ENCODE measurements at regions not wholly inside any gene's neighbourhood (a gene's known extent, or its start where the extent isn't known, plus 50 kb on each side); places are given as distances from the start of the nearest gene placed in this dataset.

DNA sequence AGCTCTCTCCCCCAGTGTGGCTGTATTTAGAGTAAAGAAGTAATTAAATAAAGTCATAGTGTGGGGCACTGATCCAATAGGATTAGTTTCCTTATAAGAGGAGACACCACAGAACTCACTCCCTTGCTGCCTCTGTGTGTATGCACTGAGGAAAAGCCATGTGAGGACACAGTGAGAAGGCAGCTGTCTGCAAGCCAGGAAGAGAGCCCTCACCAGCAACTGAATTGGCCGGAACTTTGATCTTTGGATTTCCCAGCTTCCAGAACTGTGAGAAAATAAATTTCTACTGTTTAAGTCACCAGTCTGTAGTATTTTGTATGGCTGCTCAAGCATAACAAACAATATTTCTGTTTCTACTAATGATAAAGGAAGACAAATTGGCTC, 368.7 kb upstream of the PRICKLE1 start:
- TF ChIP-seq, protein P1, sequence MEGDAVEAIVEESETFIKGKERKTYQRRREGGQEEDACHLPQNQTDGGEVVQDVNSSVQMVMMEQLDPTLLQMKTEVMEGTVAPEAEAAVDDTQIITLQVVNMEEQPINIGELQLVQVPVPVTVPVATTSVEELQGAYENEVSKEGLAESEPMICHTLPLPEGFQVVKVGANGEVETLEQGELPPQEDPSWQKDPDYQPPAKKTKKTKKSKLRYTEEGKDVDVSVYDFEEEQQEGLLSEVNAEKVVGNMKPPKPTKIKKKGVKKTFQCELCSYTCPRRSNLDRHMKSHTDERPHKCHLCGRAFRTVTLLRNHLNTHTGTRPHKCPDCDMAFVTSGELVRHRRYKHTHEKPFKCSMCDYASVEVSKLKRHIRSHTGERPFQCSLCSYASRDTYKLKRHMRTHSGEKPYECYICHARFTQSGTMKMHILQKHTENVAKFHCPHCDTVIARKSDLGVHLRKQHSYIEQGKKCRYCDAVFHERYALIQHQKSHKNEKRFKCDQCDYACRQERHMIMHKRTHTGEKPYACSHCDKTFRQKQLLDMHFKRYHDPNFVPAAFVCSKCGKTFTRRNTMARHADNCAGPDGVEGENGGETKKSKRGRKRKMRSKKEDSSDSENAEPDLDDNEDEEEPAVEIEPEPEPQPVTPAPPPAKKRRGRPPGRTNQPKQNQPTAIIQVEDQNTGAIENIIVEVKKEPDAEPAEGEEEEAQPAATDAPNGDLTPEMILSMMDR (IDR thresholded peaks at IDR 0.05), result no peak
- DNase-seq (ENCODE audit: low spot score), result no peak
- H3K27ac ChIP-seq, result no peak overlapping the region

GRCh38 chr12:42957561-42958290, 368.2 kb upstream of the PRICKLE1 start:
- Histone ChIP-seq H3K36me3 (no peaks in the 10 kb centered on the region), H3K27ac (no peak overlapping the region), H3K4me1 (no peaks in the 10 kb centered on the region), H3K4me3 (no peak overlapping the region), H3K9me3 (no peaks in the 10 kb centered on the region), H3K27me3 (no peaks in the 10 kb centered on the region)
- no peak for DNase-seq (ENCODE audit: low spot score)
- TF ChIP-seq, protein P1 (IDR thresholded peaks at IDR 0.05), result no peak

More for the DNA sequence above, 368.7 kb upstream of the PRICKLE1 start:
- Histone ChIP-seq H3K4me1 (no peaks in the 10 kb centered on the region), H3K4me3 (no peak overlapping the region), H3K36me3 (no peaks in the 10 kb centered on the region), H3K9me3 (no peaks in the 10 kb centered on the region), H3K27me3 (no peaks in the 10 kb centered on the region)

DNA sequence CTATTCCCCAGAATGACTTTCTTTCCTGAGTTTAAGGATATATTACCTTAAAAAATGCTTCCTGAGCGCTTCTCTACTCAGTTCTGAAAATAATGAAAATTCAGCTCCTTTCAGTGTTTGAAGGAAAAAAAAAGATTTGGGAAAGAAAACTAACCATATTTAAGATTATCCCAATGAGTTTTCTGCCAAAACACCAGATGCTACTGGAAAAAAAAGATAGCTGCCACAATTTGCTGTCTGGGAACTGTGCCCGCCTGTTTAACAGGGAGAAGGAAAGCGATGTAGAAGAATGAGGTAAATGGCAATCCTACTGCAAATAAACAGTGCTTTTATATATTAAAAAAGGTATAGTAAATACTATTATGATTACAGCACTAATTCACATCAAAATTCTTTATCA, 367.6 kb upstream of the PRICKLE1 start:
- DNase-seq (ENCODE audit: low spot score), result no peak
- H3K9me3 ChIP-seq, result no peaks in the 10 kb centered on the region

GRCh38 chr12:42953021-42953420, 363.5 kb upstream of the PRICKLE1 start:
- Histone ChIP-seq H3K4me3 (no peak overlapping the region), H3K9me3 (no peaks in the 10 kb centered on the region), H3K27ac (no peak overlapping the region), H3K27me3 (no peaks in the 10 kb centered on the region), H3K36me3 (no peaks in the 10 kb centered on the region), H3K4me1 (no peaks in the 10 kb centered on the region)
- TF ChIP-seq, protein P1 (IDR thresholded peaks at IDR 0.05), result no peak
- DNase-seq (ENCODE audit: low spot score), result no peak

More for the DNA sequence above, 367.6 kb upstream of the PRICKLE1 start:
- H3K27ac ChIP-seq, result no peak overlapping the region
- H3K27me3 ChIP-seq, result no peaks in the 10 kb centered on the region
- no peaks in the 10 kb centered on the region for H3K36me3 ChIP-seq
- no peaks in the 10 kb centered on the region for H3K4me1 ChIP-seq
- TF ChIP-seq, protein P1 (IDR thresholded peaks at IDR 0.05), result no peak
- H3K4me3 ChIP-seq, result no peak overlapping the region

GRCh38 chr12:42946871-42947381, 357.4 kb upstream of the PRICKLE1 start:
- H3K36me3 ChIP-seq, result no peaks in the 10 kb centered on the region
- TF ChIP-seq, protein P1 (IDR thresholded peaks at IDR 0.05), result no peak
- H3K27ac ChIP-seq, result no peak overlapping the region
- no peak overlapping the region for H3K4me3 ChIP-seq
- no peak for DNase-seq (ENCODE audit: low spot score)
- H3K27me3 ChIP-seq, result no peaks in the 10 kb centered on the region
- H3K9me3 ChIP-seq, result peaks cover 0 to 22% of the 10 kb centered on the region in 2 donors
- no peaks in the 10 kb centered on the region for H3K4me1 ChIP-seq
